ENCODE measurements at regions not wholly inside any gene's neighbourhood (a gene's known extent, or its start where the extent isn't known, plus 50 kb on each side); places are given as distances from the start of the nearest gene placed in this dataset.

GRCh38 chr22:22049684-22050083 lies 67.1 kb upstream of the TOP3B start:
- no peak for DNase-seq
- TF ChIP-seq CTCF (IDR thresholded peaks at IDR 0.05) (no peak), POLR2A (IDR thresholded peaks at IDR 0.05) (no peak)
- H3K4me1 ChIP-seq: no peaks in the 10 kb centered on the region
- H3K9me3 ChIP-seq: no peaks in the 10 kb centered on the region
- no peaks in the 10 kb centered on the region for H3K27me3 ChIP-seq
- no peaks in the 10 kb centered on the region for H3K36me3 ChIP-seq
- H3K4me3 ChIP-seq: no peak overlapping the region
- H3K27ac ChIP-seq: no peak overlapping the region

GRCh38 chr22:22048981-22049531 lies 66.5 kb upstream of the TOP3B start:
- H3K4me1 ChIP-seq: no peaks in the 10 kb centered on the region
- no peak overlapping the region for H3K27ac ChIP-seq
- H3K4me3 ChIP-seq: no peak overlapping the region
- H3K9me3 ChIP-seq: no peaks in the 10 kb centered on the region
- no peaks in the 10 kb centered on the region for H3K27me3 ChIP-seq
- TF ChIP-seq CTCF (IDR thresholded peaks at IDR 0.05): no peak
- TF ChIP-seq POLR2A (IDR thresholded peaks at IDR 0.05): no peak
- H3K36me3 ChIP-seq: no peaks in the 10 kb centered on the region
- no peak for DNase-seq

GRCh38 chr22:22048318-22048942 lies 65.8 kb upstream of the TOP3B start:
- TF ChIP-seq CTCF (IDR thresholded peaks at IDR 0.05): no peak
- no peaks in the 10 kb centered on the region for H3K27me3 ChIP-seq

GRCh38 chr22:22047776-22048175 lies 65.2 kb upstream of the TOP3B start:
- no peaks in the 10 kb centered on the region for H3K36me3 ChIP-seq
- no peaks in the 10 kb centered on the region for H3K4me1 ChIP-seq
- DNase-seq: no peak
- no peak overlapping the region for H3K4me3 ChIP-seq
- TF ChIP-seq POLR2A (IDR thresholded peaks at IDR 0.05): no peak
- no peak for TF ChIP-seq CTCF (IDR thresholded peaks at IDR 0.05)
- no peaks in the 10 kb centered on the region for H3K27me3 ChIP-seq
- H3K9me3 ChIP-seq: no peaks in the 10 kb centered on the region
- no peak overlapping the region for H3K27ac ChIP-seq

More at GRCh38 chr22:22048318-22048942, 65.8 kb upstream of the TOP3B start:
- Histone ChIP-seq H3K4me3 (no peak overlapping the region), H3K36me3 (no peaks in the 10 kb centered on the region), H3K4me1 (no peaks in the 10 kb centered on the region), H3K27ac (no peak overlapping the region), H3K9me3 (no peaks in the 10 kb centered on the region)
- no peak for DNase-seq

GRCh38 chr22:22047266-22047665 lies 64.7 kb upstream of the TOP3B start:
- TF ChIP-seq CTCF (IDR thresholded peaks at IDR 0.05) (no peak), POLR2A (IDR thresholded peaks at IDR 0.05) (no peak)
- no peak overlapping the region for H3K4me3 ChIP-seq
- DNase-seq: no peak
- H3K36me3 ChIP-seq: no peaks in the 10 kb centered on the region
- no peaks in the 10 kb centered on the region for H3K27me3 ChIP-seq
- H3K9me3 ChIP-seq: no peaks in the 10 kb centered on the region
- H3K4me1 ChIP-seq: no peaks in the 10 kb centered on the region
- H3K27ac ChIP-seq: no peak overlapping the region

All from Peyer's patch (tissue), 4 donors.